HG03520 (cell line): ENCODE measurements at regions not wholly inside any gene's neighbourhood (a gene's known extent, or its start where the extent isn't known, plus 50 kb on each side); places are given as distances from the start of the nearest gene placed in this dataset.
"Not testable (repeated sequence)": the region's sequence is repeated elsewhere in the genome, so short reads cannot be mapped to it uniquely, and the experiment has no call there.

Experiments used
- ATAC-seq: cut with Tn5 transposase; IDR thresholded peaks from one replicate; pipeline ENCODE4 v1.9.1; 2021; ENCODE audit warnings: mild to moderate bottlenecking, moderate library complexity; ENCODE audit not compliant: unreplicated experiment

GRCh38 chr13:31385540-31385939, 185.8 kb downstream of the B3GLCT start:
- no peak for ATAC-seq

- no peak for ATAC-seq
Measured at GRCh38 chr13:31394506-31394905, 194.7 kb downstream of the B3GLCT start.

- ATAC-seq, result no peak
Measured at GRCh38 chr13:31395090-31395489, 195.3 kb downstream of the B3GLCT start.

- ATAC-seq, result no peak
Measured at GRCh38 chr13:31399690-31400089, 199.9 kb downstream of the B3GLCT start.

GRCh38 chr13:31403711-31404110, 203.9 kb downstream of the B3GLCT start:
- not testable (repeated sequence) for ATAC-seq

- ATAC-seq, result no peak
Measured at GRCh38 chr13:31408927-31409326, 209.2 kb downstream of the B3GLCT start.

- ATAC-seq, result no peak
Measured at GRCh38 chr13:31409678-31410356, 210.0 kb downstream of the B3GLCT start.

GRCh38 chr13:31413516-31413915, 213.7 kb downstream of the B3GLCT start:
- no peak for ATAC-seq

- ATAC-seq, result no peak
Measured at GRCh38 chr13:31416066-31416465, 216.3 kb downstream of the B3GLCT start.

GRCh38 chr13:31418186-31418585, 218.4 kb downstream of the B3GLCT start:
- ATAC-seq, result no peak

- no peak for ATAC-seq
Measured at GRCh38 chr13:31421756-31422155, 222.0 kb downstream of the B3GLCT start.

- peak; percentile 98 for ATAC-seq
Measured at GRCh38 chr13:31424130-31424729, 224.5 kb downstream of the B3GLCT start.

- ATAC-seq, result no peak
Measured at GRCh38 chr13:31426395-31426794, 226.6 kb downstream of the B3GLCT start.

GRCh38 chr13:31427151-31428100, 227.7 kb downstream of the B3GLCT start:
- ATAC-seq, result no peak

GRCh38 chr13:31431722-31432137, 232.0 kb downstream of the B3GLCT start:
- ATAC-seq, result no peak

GRCh38 chr13:31433207-31433606, 233.4 kb downstream of the B3GLCT start:
- ATAC-seq, result no peak

- ATAC-seq, result no peak
Measured at GRCh38 chr13:31433746-31434145, 234.0 kb downstream of the B3GLCT start.

GRCh38 chr13:31434613-31435012, 234.8 kb downstream of the B3GLCT start:
- no peak for ATAC-seq

- no peak for ATAC-seq
Measured at GRCh38 chr13:31435536-31435935, 235.8 kb downstream of the B3GLCT start.

GRCh38 chr13:31436478-31436877, 236.7 kb downstream of the B3GLCT start:
- no peak for ATAC-seq

- ATAC-seq, result no peak
Measured at GRCh38 chr13:31437975-31438374, 238.2 kb downstream of the B3GLCT start.

- ATAC-seq, result no peak
Measured at GRCh38 chr13:31440132-31440531, 240.4 kb downstream of the B3GLCT start.
